ENCODE measurements at regions not wholly inside any gene's neighbourhood (a gene's known extent, or its start where the extent isn't known, plus 50 kb on each side); places are given as distances from the start of the nearest gene placed in this dataset.

GRCh38 chr2:797556-797955 lies 120.3 kb upstream of the TMEM18 start:
- Mint-ChIP-seq H3K36me3 (ENCODE audit: low read depth) (no peaks in the 10 kb centered on the region), H3K9me3 (no peaks in the 10 kb centered on the region), H3K27me3 (ENCODE audit: low read depth) (no peaks in the 10 kb centered on the region), H3K4me1 (ENCODE audit: low read depth) (no peaks in the 10 kb centered on the region), H3K27ac (no peak overlapping the region), H3K4me3 (ENCODE audit: low read depth) (no peak overlapping the region)
- DNase-seq (ENCODE audit: low spot score) = no peak
- intact Hi-C loops (cut with micrococcal nuclease) = no loop called here

- no peaks in the 10 kb centered on the region for H3K27me3 Mint-ChIP-seq (ENCODE audit: low read depth)
Measured at GRCh38 chr2:796141-796985, 119.2 kb upstream of the TMEM18 start.

GRCh38 chr2:795531-796041 lies 118.4 kb upstream of the TMEM18 start:
- H3K9me3 Mint-ChIP-seq = no peaks in the 10 kb centered on the region
- no peak for DNase-seq (ENCODE audit: low spot score)
- H3K4me1 Mint-ChIP-seq (ENCODE audit: low read depth) = no peaks in the 10 kb centered on the region
- no peak overlapping the region for H3K4me3 Mint-ChIP-seq (ENCODE audit: low read depth)
- H3K36me3 Mint-ChIP-seq (ENCODE audit: low read depth) = no peaks in the 10 kb centered on the region
- no peaks in the 10 kb centered on the region for H3K27me3 Mint-ChIP-seq (ENCODE audit: low read depth)
- H3K27ac Mint-ChIP-seq = no peak overlapping the region
- intact Hi-C loops (cut with micrococcal nuclease) = no loop called here

More at GRCh38 chr2:796141-796985, 119.2 kb upstream of the TMEM18 start:
- H3K36me3 Mint-ChIP-seq (ENCODE audit: low read depth) = no peaks in the 10 kb centered on the region
- no peaks in the 10 kb centered on the region for H3K9me3 Mint-ChIP-seq
- intact Hi-C loops (cut with micrococcal nuclease) = no loop called here
- no peak for DNase-seq (ENCODE audit: low spot score)
- H3K4me3 Mint-ChIP-seq (ENCODE audit: low read depth) = no peak overlapping the region
- H3K27ac Mint-ChIP-seq = no peak overlapping the region
- H3K4me1 Mint-ChIP-seq (ENCODE audit: low read depth) = no peaks in the 10 kb centered on the region

GRCh38 chr2:794554-795241 lies 117.5 kb upstream of the TMEM18 start:
- Mint-ChIP-seq H3K4me1 (ENCODE audit: low read depth) (no peaks in the 10 kb centered on the region), H3K9me3 (no peaks in the 10 kb centered on the region), H3K27me3 (ENCODE audit: low read depth) (no peaks in the 10 kb centered on the region), H3K4me3 (ENCODE audit: low read depth) (no peak overlapping the region), H3K36me3 (ENCODE audit: low read depth) (no peaks in the 10 kb centered on the region), H3K27ac (no peak overlapping the region)
- no peak for DNase-seq (ENCODE audit: low spot score)
- intact Hi-C loops (cut with micrococcal nuclease) = no loop called here

- Mint-ChIP-seq H3K9me3 (peaks cover 3% of the 10 kb centered on the region), H3K36me3 (ENCODE audit: low read depth) (no peaks in the 10 kb centered on the region), H3K4me3 (ENCODE audit: low read depth) (no peak overlapping the region), H3K4me1 (ENCODE audit: low read depth) (no peaks in the 10 kb centered on the region), H3K27ac (no peak overlapping the region), H3K27me3 (ENCODE audit: low read depth) (no peaks in the 10 kb centered on the region)
- no peak for DNase-seq (ENCODE audit: low spot score)
- intact Hi-C loops (cut with micrococcal nuclease) = no loop called here
Measured at GRCh38 chr2:793236-793635, 116.0 kb upstream of the TMEM18 start.

GRCh38 chr2:792687-793086 lies 115.5 kb upstream of the TMEM18 start:
- H3K36me3 Mint-ChIP-seq (ENCODE audit: low read depth) = no peaks in the 10 kb centered on the region
- no peaks in the 10 kb centered on the region for H3K4me1 Mint-ChIP-seq (ENCODE audit: low read depth)
- H3K4me3 Mint-ChIP-seq (ENCODE audit: low read depth) = no peak overlapping the region
- intact Hi-C loops (cut with micrococcal nuclease) = no loop called here
- no peak for DNase-seq (ENCODE audit: low spot score)
- peaks cover 3% of the 10 kb centered on the region for H3K9me3 Mint-ChIP-seq
- H3K27me3 Mint-ChIP-seq (ENCODE audit: low read depth) = no peaks in the 10 kb centered on the region
- H3K27ac Mint-ChIP-seq = no peak overlapping the region

GRCh38 chr2:790634-791245 lies 113.5 kb upstream of the TMEM18 start:
- Mint-ChIP-seq H3K4me3 (ENCODE audit: low read depth) (no peak overlapping the region), H3K36me3 (ENCODE audit: low read depth) (no peaks in the 10 kb centered on the region), H3K27ac (no peak overlapping the region), H3K9me3 (peaks cover 3% of the 10 kb centered on the region), H3K27me3 (ENCODE audit: low read depth) (no peaks in the 10 kb centered on the region), H3K4me1 (ENCODE audit: low read depth) (no peaks in the 10 kb centered on the region)
- intact Hi-C loops (cut with micrococcal nuclease) = no loop called here
- no peak for DNase-seq (ENCODE audit: low spot score)

- H3K27ac Mint-ChIP-seq = no peak overlapping the region
- no peak for DNase-seq (ENCODE audit: low spot score)
- no peaks in the 10 kb centered on the region for H3K27me3 Mint-ChIP-seq (ENCODE audit: low read depth)
- H3K4me1 Mint-ChIP-seq (ENCODE audit: low read depth) = no peaks in the 10 kb centered on the region
- H3K36me3 Mint-ChIP-seq (ENCODE audit: low read depth) = no peaks in the 10 kb centered on the region
- peaks cover 3% of the 10 kb centered on the region for H3K9me3 Mint-ChIP-seq
- no peak overlapping the region for H3K4me3 Mint-ChIP-seq (ENCODE audit: low read depth)
- intact Hi-C loops (cut with micrococcal nuclease) = no loop called here
Measured at GRCh38 chr2:790081-790480, 112.9 kb upstream of the TMEM18 start.

- DNase-seq (ENCODE audit: low spot score) = no peak
- no peaks in the 10 kb centered on the region for H3K4me1 Mint-ChIP-seq (ENCODE audit: low read depth)
- H3K27me3 Mint-ChIP-seq (ENCODE audit: low read depth) = no peaks in the 10 kb centered on the region
- H3K4me3 Mint-ChIP-seq (ENCODE audit: low read depth) = no peak overlapping the region
- H3K9me3 Mint-ChIP-seq = peaks cover 3% of the 10 kb centered on the region
- intact Hi-C loops (cut with micrococcal nuclease) = no loop called here
- H3K36me3 Mint-ChIP-seq (ENCODE audit: low read depth) = no peaks in the 10 kb centered on the region
- H3K27ac Mint-ChIP-seq = no peak overlapping the region
Measured at GRCh38 chr2:789529-789928, 112.3 kb upstream of the TMEM18 start.

GRCh38 chr2:788227-789032 lies 111.2 kb upstream of the TMEM18 start:
- no peak for DNase-seq (ENCODE audit: low spot score)
- no peaks in the 10 kb centered on the region for H3K27me3 Mint-ChIP-seq (ENCODE audit: low read depth)
- intact Hi-C loops (cut with micrococcal nuclease) = no loop called here
- H3K4me1 Mint-ChIP-seq (ENCODE audit: low read depth) = no peaks in the 10 kb centered on the region
- no peak overlapping the region for H3K4me3 Mint-ChIP-seq (ENCODE audit: low read depth)
- H3K9me3 Mint-ChIP-seq = peaks cover 3% of the 10 kb centered on the region
- no peaks in the 10 kb centered on the region for H3K36me3 Mint-ChIP-seq (ENCODE audit: low read depth)
- H3K27ac Mint-ChIP-seq = no peak overlapping the region

GRCh38 chr2:784753-785152 lies 107.5 kb upstream of the TMEM18 start:
- Mint-ChIP-seq H3K27me3 (ENCODE audit: low read depth) (no peaks in the 10 kb centered on the region), H3K36me3 (ENCODE audit: low read depth) (no peaks in the 10 kb centered on the region), H3K4me1 (ENCODE audit: low read depth) (no peaks in the 10 kb centered on the region), H3K9me3 (peaks cover 3% of the 10 kb centered on the region), H3K27ac (no peak overlapping the region), H3K4me3 (ENCODE audit: low read depth) (no peak overlapping the region)
- intact Hi-C loops (cut with micrococcal nuclease) = no loop called here
- DNase-seq (ENCODE audit: low spot score) = no peak

- no peaks in the 10 kb centered on the region for H3K36me3 Mint-ChIP-seq (ENCODE audit: low read depth)
- H3K27ac Mint-ChIP-seq = no peak overlapping the region
- H3K4me1 Mint-ChIP-seq (ENCODE audit: low read depth) = no peaks in the 10 kb centered on the region
- intact Hi-C loops (cut with micrococcal nuclease) = no loop called here
- no peaks in the 10 kb centered on the region for H3K27me3 Mint-ChIP-seq (ENCODE audit: low read depth)
- no peaks in the 10 kb centered on the region for H3K9me3 Mint-ChIP-seq
- no peak overlapping the region for H3K4me3 Mint-ChIP-seq (ENCODE audit: low read depth)
- no peak for DNase-seq (ENCODE audit: low spot score)
Measured at GRCh38 chr2:780581-780980, 103.4 kb upstream of the TMEM18 start.
